DMS79 treated with DMSO at 0.1 percent for 48 hours (cell line): ENCODE measurements at regions not wholly inside any gene's neighbourhood (a gene's known extent, or its start where the extent isn't known, plus 50 kb on each side); places are given as distances from the start of the nearest gene placed in this dataset.

Experiments used
- DNase-seq: peaks from one replicate; lab custom pipeline; 2025; lab: John Stamatoyannopoulos, UW

- DNase-seq = no peak
Measured at GRCh38 chr2:150586858-150587257, 99.4 kb upstream of the RND3 start.

GRCh38 chr2:150585221-150585971 lies 97.9 kb upstream of the RND3 start:
- no peak for DNase-seq

- DNase-seq = no peak
Measured at GRCh38 chr2:150584081-150584480, 96.6 kb upstream of the RND3 start.

GRCh38 chr2:150581717-150582472 lies 94.4 kb upstream of the RND3 start:
- DNase-seq = peak; percentile 61

- no peak for DNase-seq
Measured at GRCh38 chr2:150578481-150578880, 91.0 kb upstream of the RND3 start.

- DNase-seq = no peak
Measured at GRCh38 chr2:150575861-150576260, 88.4 kb upstream of the RND3 start.

- DNase-seq = no peak
Measured at GRCh38 chr2:150572961-150573395, 85.5 kb upstream of the RND3 start.

GRCh38 chr2:150572194-150572766 lies 84.8 kb upstream of the RND3 start:
- DNase-seq = no peak

GRCh38 chr2:150571121-150571520 lies 83.7 kb upstream of the RND3 start:
- DNase-seq = no peak

GRCh38 chr2:150570712-150571111 lies 83.2 kb upstream of the RND3 start:
- DNase-seq = no peak

- DNase-seq = no peak
Measured at GRCh38 chr2:150569761-150570160, 82.3 kb upstream of the RND3 start.

- no peak for DNase-seq
Measured at GRCh38 chr2:150567771-150568301, 80.4 kb upstream of the RND3 start.

- DNase-seq = no peak
Measured at GRCh38 chr2:150566289-150566688, 78.8 kb upstream of the RND3 start.

GRCh38 chr2:150561076-150561475 lies 73.6 kb upstream of the RND3 start:
- DNase-seq = no peak

- DNase-seq = no peak
Measured at GRCh38 chr2:150557020-150557600, 69.6 kb upstream of the RND3 start.

- no peak for DNase-seq
Measured at GRCh38 chr2:150555611-150556356, 68.3 kb upstream of the RND3 start.

- no peak for DNase-seq
Measured at GRCh38 chr2:150554046-150554445, 66.6 kb upstream of the RND3 start.

- no peak for DNase-seq
Measured at GRCh38 chr2:150552041-150552820, 64.8 kb upstream of the RND3 start.

GRCh38 chr2:150549381-150549780 lies 61.9 kb upstream of the RND3 start:
- DNase-seq = no peak

- DNase-seq = no peak
Measured at GRCh38 chr2:150548527-150548926, 61.1 kb upstream of the RND3 start.

GRCh38 chr2:150545916-150546315 lies 58.4 kb upstream of the RND3 start:
- DNase-seq = no peak
